Activated CD4-positive, alpha-beta T cell treated with anti-CD3 and anti-CD28 coated beads, Interleukin-2, amount 10 ng/mL, durations not matched to agents 24 days and 14 days (primary cell): ENCODE measurements at regions not wholly inside any gene's neighbourhood (a gene's known extent, or its start where the extent isn't known, plus 50 kb on each side); places are given as distances from the start of the nearest gene placed in this dataset.

Source experiments
- DNase-seq: peaks from one replicate; pipeline ENCODE4 v3.0.0; 2022
- H3K27ac Mint-ChIP-seq: one replicate; pipeline ENCODE4 v1.8.0; 2022; ENCODE audit warnings: mild to moderate bottlenecking, mixed read lengths
- H3K27me3 Mint-ChIP-seq: one replicate; pipeline ENCODE4 v1.8.0; 2022; ENCODE audit warnings: mixed read lengths
- H3K36me3 Mint-ChIP-seq: one replicate; pipeline ENCODE4 v1.8.0; 2022; ENCODE audit warnings: low read depth, mild to moderate bottlenecking, mixed read lengths
- H3K4me1 Mint-ChIP-seq: one replicate; pipeline ENCODE4 v1.8.0; 2021; ENCODE audit warnings: mixed read lengths
- H3K4me3 Mint-ChIP-seq: one replicate; pipeline ENCODE4 v1.8.0; 2022; ENCODE audit warnings: mild to moderate bottlenecking, moderate library complexity, mixed read lengths
- H3K9me3 Mint-ChIP-seq: one replicate; pipeline ENCODE4 v1.8.0; 2021; ENCODE audit warnings: mixed read lengths
- intact Hi-C: fragments of 100-400 bp; cut with micrococcal nuclease; formaldehyde crosslinking; loops from one replicate; pipeline ENCODE4 v1.15.1; 2023

GRCh38 chr13:110826861-110827672 lies 87.8 kb downstream of the ANKRD10 start:
- Mint-ChIP-seq H3K9me3 (no peaks in the 10 kb centered on the region), H3K27ac (no peak overlapping the region), H3K27me3 (peaks cover 1% of the 10 kb centered on the region), H3K36me3 (no peaks in the 10 kb centered on the region), H3K4me1 (peaks cover under 1% of the 10 kb centered on the region), H3K4me3 (no peak overlapping the region)
- intact Hi-C loops = no loop called here
- no peak for DNase-seq
